MCF 10A (cell line): ENCODE measurements at regions not wholly inside any gene's neighbourhood (a gene's known extent, or its start where the extent isn't known, plus 50 kb on each side); places are given as distances from the start of the nearest gene placed in this dataset.

Source experiments
- BruUV-seq: library from RNA; stranded (reverse); fragments of 400-500 nt; replicated peaks from 2 replicates; lab custom pipeline; 2021; lab: Mats Ljungman, UMichigan
- CTCF ChIA-PET: fragments of 300-600 bp; sonication (Branson Sonifier 250); formaldehyde crosslinking; extraction: SDS; loops from one replicate; lab custom pipeline; 2021; ENCODE audit warnings: antibody characterized with exemption, inconsistent platforms; lab: Yijun Ruan, JAX
- POLR2A ChIA-PET: fragments of 300-600, 350-650 bp; sonication (Branson Sonifier 250); formaldehyde crosslinking; extraction: SDS; loops from one replicate; lab custom pipeline; 2020; ENCODE audit warnings: antibody characterized with exemption, inconsistent platforms; lab: Yijun Ruan, JAX
- DNase-seq: peaks from one replicate; pipeline ENCODE4 v3.0.0-alpha.2; 2018; ENCODE audit not compliant: unreplicated experiment
- H3K27ac Mint-ChIP-seq: one replicate; pipeline ENCODE4 v1.8.0; 2022; ENCODE audit warnings: mild to moderate bottlenecking, low read depth, mixed read lengths; ENCODE audit not compliant: unreplicated experiment
- H3K27me3 Mint-ChIP-seq: one replicate; pipeline ENCODE4 v1.8.0; 2022; ENCODE audit warnings: mixed read lengths; ENCODE audit not compliant: insufficient read depth, unreplicated experiment
- H3K36me3 Mint-ChIP-seq: one replicate; pipeline ENCODE4 v1.8.0; 2022; ENCODE audit warnings: mild to moderate bottlenecking, moderate library complexity, mixed read lengths; ENCODE audit not compliant: insufficient read depth, unreplicated experiment
- H3K4me1 Mint-ChIP-seq: one replicate; pipeline ENCODE4 v1.8.0; 2022; ENCODE audit warnings: mixed read lengths; ENCODE audit not compliant: insufficient read depth, unreplicated experiment
- H3K4me3 Mint-ChIP-seq: one replicate; pipeline ENCODE4 v1.8.0; 2022; ENCODE audit warnings: mild to moderate bottlenecking, moderate library complexity, mixed read lengths; ENCODE audit not compliant: unreplicated experiment
- H3K9me3 Mint-ChIP-seq: one replicate; pipeline ENCODE4 v1.8.0; 2022; ENCODE audit warnings: mixed read lengths; ENCODE audit not compliant: unreplicated experiment
- CTCF ChIP-seq: fragments of 200-600 bp; IDR thresholded peaks from one replicate; pipeline ENCODE4 v1.8.0; 2022; ENCODE audit warnings: antibody characterized with exemption, mild to moderate bottlenecking; ENCODE audit not compliant: unreplicated experiment
- intact Hi-C: fragments of 100-400 bp; cut with micrococcal nuclease; formaldehyde crosslinking; loops from 2 replicates; pipeline ENCODE4 v1.14.1; 2022

GRCh38 chr7:145339319-145339718 lies 503.5 kb upstream of the TPK1 start:
- intact Hi-C loops = no loop called here
- POLR2A ChIA-PET = interaction anchor here (0.6 kb wide), 1 partner anchor 168 kb away, joined by 3 read pairs; no protein-coding TSS in a partner anchor
- Mint-ChIP-seq H3K27me3 (no peaks in the 10 kb centered on the region), H3K36me3 (no peaks in the 10 kb centered on the region), H3K4me3 (no peak overlapping the region), H3K27ac (no peak overlapping the region), H3K4me1 (no peaks in the 10 kb centered on the region), H3K9me3 (no peaks in the 10 kb centered on the region)
- no TSS peak for BruUV-seq
- CTCF ChIA-PET = no interaction called here
- DNase-seq = no peak
- no peak for TF ChIP-seq CTCF

- CTCF ChIA-PET = interaction anchor here (0.8 kb wide), 1 partner anchor 251 kb away, joined by 3 read pairs; no protein-coding TSS in a partner anchor
- peaks cover 5% of the 10 kb centered on the region for H3K4me1 Mint-ChIP-seq
- TF ChIP-seq CTCF = no peak
- no peaks in the 10 kb centered on the region for H3K9me3 Mint-ChIP-seq
- no peak overlapping the region for H3K4me3 Mint-ChIP-seq
- no TSS peak for BruUV-seq
- H3K36me3 Mint-ChIP-seq = no peaks in the 10 kb centered on the region
- intact Hi-C loops = no loop called here
- H3K27ac Mint-ChIP-seq = no peak overlapping the region
- DNase-seq = no peak
- POLR2A ChIA-PET = no interaction called here
- H3K27me3 Mint-ChIP-seq = no peaks in the 10 kb centered on the region
Measured at GRCh38 chr7:145331522-145331921, 495.7 kb upstream of the TPK1 start.

- no peak for DNase-seq
- Mint-ChIP-seq H3K27me3 (no peaks in the 10 kb centered on the region), H3K27ac (no peak overlapping the region), H3K4me1 (peaks cover 5% of the 10 kb centered on the region), H3K9me3 (no peaks in the 10 kb centered on the region), H3K36me3 (no peaks in the 10 kb centered on the region), H3K4me3 (no peak overlapping the region)
- intact Hi-C loops = no loop called here
- ChIA-PET POLR2A (no interaction called here), CTCF (interaction anchor here (0.8 kb wide), 1 partner anchor 252 kb away, joined by 3 read pairs; no protein-coding TSS in a partner anchor)
- no TSS peak for BruUV-seq
- no peak for TF ChIP-seq CTCF
Measured at GRCh38 chr7:145331076-145331475, 495.2 kb upstream of the TPK1 start.

- ChIA-PET CTCF (interaction anchor here (1.0 kb wide), 1 partner anchor 35 kb away, joined by 5 read pairs; no protein-coding TSS in a partner anchor), POLR2A (no interaction called here)
- Mint-ChIP-seq H3K27me3 (no peaks in the 10 kb centered on the region), H3K36me3 (no peaks in the 10 kb centered on the region), H3K4me1 (peaks cover 5% of the 10 kb centered on the region), H3K27ac (no peak overlapping the region), H3K4me3 (no peak overlapping the region), H3K9me3 (no peaks in the 10 kb centered on the region)
- intact Hi-C loops = no loop called here
- no peak for TF ChIP-seq CTCF
- no TSS peak for BruUV-seq
- no peak for DNase-seq
Measured at GRCh38 chr7:145327646-145328045, 491.8 kb upstream of the TPK1 start.
